ENCODE measurements at regions not wholly inside any gene's neighbourhood (a gene's known extent, or its start where the extent isn't known, plus 50 kb on each side); places are given as distances from the start of the nearest gene placed in this dataset.

DNA sequence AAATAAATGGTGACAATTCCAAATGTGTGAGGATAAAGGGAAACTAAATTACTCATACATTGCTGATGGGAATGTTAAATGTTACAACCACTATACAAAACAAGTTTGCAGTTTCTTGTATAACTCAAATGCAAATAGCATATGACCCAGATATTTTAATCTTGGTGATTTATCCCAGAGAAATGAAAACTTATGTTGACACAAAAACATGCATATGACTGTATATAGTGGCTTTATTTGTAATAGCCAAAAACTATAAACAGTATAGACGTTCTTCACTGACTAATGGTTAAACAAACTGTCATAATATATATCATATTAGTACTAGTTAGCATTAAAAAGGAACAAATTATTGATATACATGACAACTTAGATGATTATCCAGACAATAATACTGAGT is 619.2 kb downstream of the PDHA2 start:
- TF ChIP-seq, protein P1, sequence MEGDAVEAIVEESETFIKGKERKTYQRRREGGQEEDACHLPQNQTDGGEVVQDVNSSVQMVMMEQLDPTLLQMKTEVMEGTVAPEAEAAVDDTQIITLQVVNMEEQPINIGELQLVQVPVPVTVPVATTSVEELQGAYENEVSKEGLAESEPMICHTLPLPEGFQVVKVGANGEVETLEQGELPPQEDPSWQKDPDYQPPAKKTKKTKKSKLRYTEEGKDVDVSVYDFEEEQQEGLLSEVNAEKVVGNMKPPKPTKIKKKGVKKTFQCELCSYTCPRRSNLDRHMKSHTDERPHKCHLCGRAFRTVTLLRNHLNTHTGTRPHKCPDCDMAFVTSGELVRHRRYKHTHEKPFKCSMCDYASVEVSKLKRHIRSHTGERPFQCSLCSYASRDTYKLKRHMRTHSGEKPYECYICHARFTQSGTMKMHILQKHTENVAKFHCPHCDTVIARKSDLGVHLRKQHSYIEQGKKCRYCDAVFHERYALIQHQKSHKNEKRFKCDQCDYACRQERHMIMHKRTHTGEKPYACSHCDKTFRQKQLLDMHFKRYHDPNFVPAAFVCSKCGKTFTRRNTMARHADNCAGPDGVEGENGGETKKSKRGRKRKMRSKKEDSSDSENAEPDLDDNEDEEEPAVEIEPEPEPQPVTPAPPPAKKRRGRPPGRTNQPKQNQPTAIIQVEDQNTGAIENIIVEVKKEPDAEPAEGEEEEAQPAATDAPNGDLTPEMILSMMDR (IDR thresholded peaks at IDR 0.05; ENCODE audit: low read depth, low read length, poor library complexity, severe bottlenecking), result no peak
- TF ChIP-seq EZH2phosphoT487 (IDR thresholded peaks at IDR 0.05; ENCODE audit: borderline replicate concordance, low read length), result no peak

All from DOHH2 (cell line).